NCI-H1105 (cell line): ENCODE measurements at regions not wholly inside any gene's neighbourhood (a gene's known extent, or its start where the extent isn't known, plus 50 kb on each side); places are given as distances from the start of the nearest gene placed in this dataset.
"Not testable (repeated sequence)": the region's sequence is repeated elsewhere in the genome, so short reads cannot be mapped to it uniquely, and the experiment has no call there.

Experiments
- DNase-seq: peaks from one replicate; lab custom pipeline; 2025; lab: John Stamatoyannopoulos, UW

- DNase-seq: no peak
These were observed 72.1 kb downstream of the AKR1C4 start for GRCh38 chr10:5268743-5269142.

- DNase-seq: no peak
These were observed 73.2 kb downstream of the AKR1C4 start for GRCh38 chr10:5269791-5270190.

GRCh38 chr10:5271526-5271925 is 74.9 kb downstream of the AKR1C4 start:
- no peak for DNase-seq

GRCh38 chr10:5272065-5272803 is 75.6 kb downstream of the AKR1C4 start:
- DNase-seq: no peak

- DNase-seq: no peak
These were observed 78.2 kb downstream of the AKR1C4 start for GRCh38 chr10:5274795-5275194.

GRCh38 chr10:5281356-5281755 is 83.4 kb upstream of the UCN3 start:
- no peak for DNase-seq

- no peak for DNase-seq
These were observed 82.6 kb upstream of the UCN3 start for GRCh38 chr10:5282137-5282536.

GRCh38 chr10:5283305-5284158 is 81.2 kb upstream of the UCN3 start:
- DNase-seq: peak; percentile 3

- no peak for DNase-seq
These were observed 80.3 kb upstream of the UCN3 start for GRCh38 chr10:5284311-5285057.

GRCh38 chr10:5285186-5285585 is 79.6 kb upstream of the UCN3 start:
- no peak for DNase-seq

GRCh38 chr10:5288359-5288758 is 76.4 kb upstream of the UCN3 start:
- DNase-seq: no peak

GRCh38 chr10:5289228-5289627 is 75.5 kb upstream of the UCN3 start:
- not testable (repeated sequence) for DNase-seq

- DNase-seq: no peak
These were observed 73.1 kb upstream of the UCN3 start for GRCh38 chr10:5291501-5292195.

GRCh38 chr10:5292196-5292735 is 72.5 kb upstream of the UCN3 start:
- no peak for DNase-seq

- not testable (repeated sequence) for DNase-seq
These were observed 71.8 kb upstream of the UCN3 start for GRCh38 chr10:5292970-5293369.

GRCh38 chr10:5293691-5294550 is 70.8 kb upstream of the UCN3 start:
- no peak for DNase-seq

GRCh38 chr10:5297466-5297865 is 67.3 kb upstream of the UCN3 start:
- DNase-seq: no peak

- DNase-seq: no peak
These were observed 66.8 kb upstream of the UCN3 start for GRCh38 chr10:5297996-5298395.

- no peak for DNase-seq
These were observed 64.8 kb upstream of the UCN3 start for GRCh38 chr10:5299950-5300349.

GRCh38 chr10:5303504-5303903 is 61.3 kb upstream of the UCN3 start:
- DNase-seq: no peak

GRCh38 chr10:5305374-5305773 is 59.4 kb upstream of the UCN3 start:
- DNase-seq: no peak
